H9 (cell line): ENCODE measurements at regions not wholly inside any gene's neighbourhood (a gene's known extent, or its start where the extent isn't known, plus 50 kb on each side); places are given as distances from the start of the nearest gene placed in this dataset.

ENCODE experiments used
- DNase-seq: peaks from one replicate; pipeline ENCODE4 v3.0.0-alpha.2; 2017
- H2AFZ ChIP-seq: one replicate; pipeline ENCODE4 v1.6.1; 2013; ENCODE audit warnings: mild to moderate bottlenecking, low read length, control low read depth, moderate library complexity
- H2AK5ac ChIP-seq: 2 replicates; pipeline ENCODE4 v1.6.1; 2013; ENCODE audit warnings: low read length, control low read depth, mixed read lengths; ENCODE audit not compliant: insufficient read length
- H2BK120ac ChIP-seq: one replicate; pipeline ENCODE4 v1.6.1; 2013; ENCODE audit warnings: low read depth, mild to moderate bottlenecking, low read length, control low read depth, inconsistent platforms; ENCODE audit not compliant: poor library complexity, severe bottlenecking
- H2BK12ac ChIP-seq: 2 replicates; pipeline ENCODE4 v1.6.1; 2013; ENCODE audit warnings: low read length, control low read depth, mixed read lengths, low read depth; ENCODE audit not compliant: insufficient read length
- H2BK15ac ChIP-seq: 2 replicates; pipeline ENCODE4 v1.6.1; 2013; ENCODE audit warnings: low read depth, low read length, control low read depth
- H2BK20ac ChIP-seq: one replicate; pipeline ENCODE4 v1.6.1; 2013; ENCODE audit warnings: low read depth, mild to moderate bottlenecking, low read length, control low read depth, inconsistent platforms; ENCODE audit not compliant: poor library complexity, severe bottlenecking
- H2BK5ac ChIP-seq: 2 replicates; pipeline ENCODE4 v1.6.1; 2013; ENCODE audit warnings: low read length, control low read depth, mixed read lengths; ENCODE audit not compliant: insufficient read length
- H3K14ac ChIP-seq: 2 replicates; pipeline ENCODE4 v1.6.1; 2013; ENCODE audit warnings: low read length, control low read depth; ENCODE audit not compliant: insufficient read depth
- H3K18ac ChIP-seq: 2 replicates; pipeline ENCODE4 v1.6.1; 2013; ENCODE audit warnings: low read depth, mild to moderate bottlenecking, mixed read lengths, low read length, control low read depth; ENCODE audit not compliant: insufficient read length
- H3K23ac ChIP-seq: 2 replicates; pipeline ENCODE4 v1.6.1; 2013; ENCODE audit warnings: low read length, control low read depth, mixed read lengths, low read depth; ENCODE audit not compliant: insufficient read length
- H3K23me2 ChIP-seq: 2 replicates; pipeline ENCODE4 v1.6.1; 2013; ENCODE audit warnings: low read depth, mild to moderate bottlenecking, mixed read lengths, low read length, control low read depth; ENCODE audit not compliant: insufficient read length, poor library complexity, severe bottlenecking
- H3K27ac ChIP-seq: 2 replicates; pipeline ENCODE4 v1.5.1; 2013; ENCODE audit warnings: low read length, control low read depth, mixed read lengths, low read depth; ENCODE audit not compliant: insufficient read length
- H3K27me3 ChIP-seq: 2 replicates; pipeline ENCODE4 v1.6.1; 2013; ENCODE audit warnings: low read length, control low read depth, inconsistent platforms; ENCODE audit not compliant: insufficient read depth
- H3K4ac ChIP-seq: 2 replicates; pipeline ENCODE4 v1.6.1; 2013; ENCODE audit warnings: low read depth, mild to moderate bottlenecking, control low read depth, inconsistent platforms, low read length, moderate library complexity
- H3K4me1 ChIP-seq: 2 replicates; pipeline ENCODE4 v1.6.1; 2013; ENCODE audit warnings: low read length, control low read depth, inconsistent platforms; ENCODE audit not compliant: insufficient read depth
- H3K4me2 ChIP-seq: 2 replicates; pipeline ENCODE4 v1.6.1; 2013; ENCODE audit warnings: low read length, control low read depth, mixed read lengths; ENCODE audit not compliant: insufficient read length, insufficient read depth
- H3K56ac ChIP-seq: 2 replicates; pipeline ENCODE4 v1.6.1; 2013; ENCODE audit warnings: low read depth, mild to moderate bottlenecking, mixed read lengths, low read length, control low read depth; ENCODE audit not compliant: insufficient read length
- H3K79me1 ChIP-seq: 2 replicates; pipeline ENCODE4 v1.6.1; 2013; ENCODE audit warnings: low read depth, mild to moderate bottlenecking, moderate library complexity, low read length, control low read depth, inconsistent platforms; ENCODE audit not compliant: insufficient read depth, poor library complexity, severe bottlenecking
- H3K79me2 ChIP-seq: 2 replicates; pipeline ENCODE4 v1.6.1; 2013; ENCODE audit warnings: low read length, control low read depth, inconsistent platforms; ENCODE audit not compliant: insufficient read depth
- H3K9ac ChIP-seq: 2 replicates; pipeline ENCODE4 v1.6.1; 2013; ENCODE audit warnings: low read length, control low read depth, mixed read lengths; ENCODE audit not compliant: insufficient read length; ENCODE audit errors: extremely low read depth
- H3K9me3 ChIP-seq: one replicate; pipeline ENCODE4 v1.6.1; 2013; ENCODE audit warnings: low read depth, low read length, inconsistent platforms; ENCODE audit not compliant: control insufficient read depth
- H3T11ph ChIP-seq: one replicate; pipeline ENCODE4 v1.6.1; 2013; ENCODE audit warnings: mild to moderate bottlenecking, low read length, control low read depth, inconsistent platforms
- H4K20me1 ChIP-seq: one replicate; pipeline ENCODE4 v1.6.1; 2013; ENCODE audit not compliant: control insufficient read depth, insufficient read length, insufficient read depth
- H4K5ac ChIP-seq: 2 replicates; pipeline ENCODE4 v1.6.1; 2013; ENCODE audit warnings: low read depth, mild to moderate bottlenecking, mixed read lengths, low read length, control low read depth; ENCODE audit not compliant: insufficient read length
- H4K8ac ChIP-seq: replicated peaks from 2 replicates; pipeline ENCODE4 v1.6.1; 2013; ENCODE audit warnings: low read length, control low read depth, mixed read lengths, low read depth; ENCODE audit not compliant: insufficient read length
- H4K91ac ChIP-seq: 2 replicates; pipeline ENCODE4 v1.6.1; 2013; ENCODE audit warnings: low read depth, mild to moderate bottlenecking, moderate library complexity, mixed read lengths, low read length, control low read depth; ENCODE audit not compliant: insufficient read length
- H3K27ac Mint-ChIP-seq, 3 experiments: 2 replicates in 2 of 3; 3 replicates in 1 of 3; pipeline ENCODE4 v1.8.0; 2020 to 2021; ENCODE audit warnings: mixed read lengths in 3 of 3, mild to moderate bottlenecking in 1 of 3, moderate library complexity in 1 of 3
- H3K27me3 Mint-ChIP-seq: 2 replicates; pipeline ENCODE4 v1.8.0; 2021; ENCODE audit warnings: low read depth, mild to moderate bottlenecking, moderate library complexity, mixed read lengths
- H3K36me3 Mint-ChIP-seq, 3 experiments: 2 replicates in 2 of 3; 3 replicates in 1 of 3; pipeline ENCODE4 v1.8.0; 2020 to 2021; ENCODE audit warnings: low read depth in 3 of 3, mixed read lengths in 3 of 3; ENCODE audit not compliant: insufficient read depth in 1 of 3
- H3K4me1 Mint-ChIP-seq, 2 experiments: 2 replicates each; pipeline ENCODE4 v1.8.0; 2020; ENCODE audit warnings: mixed read lengths in 2 of 2
- H3K4me3 Mint-ChIP-seq, 2 experiments: 2 replicates in 1 of 2; 3 replicates in 1 of 2; pipeline ENCODE4 v1.8.0; 2020 to 2021; ENCODE audit warnings: mild to moderate bottlenecking in 2 of 2, mixed read lengths in 2 of 2, moderate library complexity in 1 of 2
- H3K9me3 Mint-ChIP-seq, 2 experiments: 2 replicates in 1 of 2; 3 replicates in 1 of 2; pipeline ENCODE4 v1.8.0; 2020; ENCODE audit warnings: mild to moderate bottlenecking in 2 of 2, mixed read lengths in 2 of 2, moderate library complexity in 1 of 2
- WGBS: extraction: QIAGEN DNeasy Blood & Tissue Kit; methylation state at CpG from one replicate; pipeline ENCODE4 v1.1.7; 2013; ENCODE audit warnings: missing lambda C conversion rate, low lambda C conversion rate, mixed read lengths; ENCODE audit not compliant: insufficient read length; ENCODE audit errors: extremely low coverage; 5-methylcytosine and 5-hydroxymethylcytosine counted together
- TF ChIP-seq, protein P1 (sequence below): fragments of 200-600 bp; sonication (generic); conservative IDR thresholded peaks from 3 replicates; pipeline ENCODE4 v1.8.0; 2021; ENCODE audit warnings: antibody characterized with exemption, mild to moderate bottlenecking

DNA sequence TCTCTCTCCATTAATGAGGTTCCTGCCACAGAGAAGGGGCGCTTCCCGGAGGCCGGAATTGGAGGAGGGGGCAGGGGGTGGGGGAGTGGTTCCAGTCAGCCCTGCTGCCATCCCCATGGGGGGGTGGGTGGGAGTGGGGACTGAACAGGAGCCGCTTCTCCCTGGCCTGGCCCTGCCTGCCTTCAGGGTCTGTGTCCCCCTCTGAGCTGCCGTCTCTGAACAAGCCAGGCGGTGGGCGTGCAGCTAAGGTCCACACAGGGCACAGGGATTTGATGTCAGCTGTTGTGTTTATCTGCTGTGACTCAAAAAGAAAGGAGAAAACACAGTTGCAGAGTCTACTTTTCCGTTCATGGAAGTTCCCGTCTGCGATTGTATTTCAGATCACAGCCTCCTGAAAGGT lies 141.5 kb upstream of the PCBD1 start:
- Histone ChIP-seq H2BK20ac (no peak overlapping the region), H3K23me2 (no peaks in the 10 kb centered on the region), H3K9me3 (no peaks in the 10 kb centered on the region), H3T11ph (no peak overlapping the region), H2BK15ac (no peak overlapping the region), H2AK5ac (no peak overlapping the region), H4K8ac (no peak overlapping the region), H3K79me1 (no peaks in the 10 kb centered on the region), H2BK5ac (no peak overlapping the region), H3K27me3 (no peaks in the 10 kb centered on the region), H3K18ac (no peak overlapping the region), H4K20me1 (no peaks in the 10 kb centered on the region), H4K5ac (no peak overlapping the region), H3K4me2 (no peak overlapping the region), H4K91ac (no peak overlapping the region), H2BK120ac (no peak overlapping the region), H3K79me2 (no peaks in the 10 kb centered on the region), H3K4ac (no peak overlapping the region), H3K14ac (no peak overlapping the region), H2BK12ac (no peak overlapping the region), H2AFZ (no peak overlapping the region), H3K4me1 (no peaks in the 10 kb centered on the region), H3K27ac (no peak overlapping the region), H3K56ac (no peak overlapping the region), H3K9ac (no peak overlapping the region), H3K23ac (no peak overlapping the region)
- no CpG with 5 or more reads among the region's 10 CpGs for WGBS
- Mint-ChIP-seq H3K4me1 (peaks cover 0 to 3% of the 10 kb centered on the region in 2 experiments; a peak in 2 of 4 replicates), H3K36me3 (no peaks in the 10 kb centered on the region), H3K27me3 (peaks cover 1% of the 10 kb centered on the region), H3K4me3 (no peak overlapping the region), H3K9me3 (no peaks in the 10 kb centered on the region; a peak in 1 of 5 replicates), H3K27ac (no peak overlapping the region; a peak in 1 of 7 replicates)
- no peak for DNase-seq
- TF ChIP-seq, protein P1, sequence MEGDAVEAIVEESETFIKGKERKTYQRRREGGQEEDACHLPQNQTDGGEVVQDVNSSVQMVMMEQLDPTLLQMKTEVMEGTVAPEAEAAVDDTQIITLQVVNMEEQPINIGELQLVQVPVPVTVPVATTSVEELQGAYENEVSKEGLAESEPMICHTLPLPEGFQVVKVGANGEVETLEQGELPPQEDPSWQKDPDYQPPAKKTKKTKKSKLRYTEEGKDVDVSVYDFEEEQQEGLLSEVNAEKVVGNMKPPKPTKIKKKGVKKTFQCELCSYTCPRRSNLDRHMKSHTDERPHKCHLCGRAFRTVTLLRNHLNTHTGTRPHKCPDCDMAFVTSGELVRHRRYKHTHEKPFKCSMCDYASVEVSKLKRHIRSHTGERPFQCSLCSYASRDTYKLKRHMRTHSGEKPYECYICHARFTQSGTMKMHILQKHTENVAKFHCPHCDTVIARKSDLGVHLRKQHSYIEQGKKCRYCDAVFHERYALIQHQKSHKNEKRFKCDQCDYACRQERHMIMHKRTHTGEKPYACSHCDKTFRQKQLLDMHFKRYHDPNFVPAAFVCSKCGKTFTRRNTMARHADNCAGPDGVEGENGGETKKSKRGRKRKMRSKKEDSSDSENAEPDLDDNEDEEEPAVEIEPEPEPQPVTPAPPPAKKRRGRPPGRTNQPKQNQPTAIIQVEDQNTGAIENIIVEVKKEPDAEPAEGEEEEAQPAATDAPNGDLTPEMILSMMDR = no peak
